GM10266 (cell line): ENCODE measurements at regions not wholly inside any gene's neighbourhood (a gene's known extent, or its start where the extent isn't known, plus 50 kb on each side); places are given as distances from the start of the nearest gene placed in this dataset.

Experiments
- DNase-seq: peaks from one replicate; pipeline ENCODE4 v3.0.0; 2012; ENCODE audit errors: extremely low spot score
- CTCF ChIP-seq: IDR thresholded peaks from 2 replicates; pipeline ENCODE4 v1.5.1; 2012; ENCODE audit warnings: mild to moderate bottlenecking, low read depth; ENCODE audit not compliant: control insufficient read depth, insufficient read depth; ENCODE audit errors: missing control alignments

- no peak for DNase-seq
- no peak for TF ChIP-seq CTCF
Measured at GRCh38 chr17:70310221-70310672, 140.9 kb downstream of the KCNJ2 start.

- TF ChIP-seq CTCF, result no peak
- DNase-seq, result no peak
Measured at GRCh38 chr17:70313086-70313852, 143.9 kb downstream of the KCNJ2 start.

- no peak for DNase-seq
- TF ChIP-seq CTCF, result no peak
Measured at GRCh38 chr17:70314096-70314495, 144.8 kb downstream of the KCNJ2 start.

GRCh38 chr17:70314506-70314905 is 145.2 kb downstream of the KCNJ2 start:
- TF ChIP-seq CTCF, result no peak
- no peak for DNase-seq

- no peak for DNase-seq
- no peak for TF ChIP-seq CTCF
Measured at GRCh38 chr17:70317421-70317820, 148.1 kb downstream of the KCNJ2 start.

- TF ChIP-seq CTCF, result no peak
- DNase-seq, result no peak
Measured at GRCh38 chr17:70318051-70318450, 148.7 kb downstream of the KCNJ2 start.

GRCh38 chr17:70319516-70319915 is 150.2 kb downstream of the KCNJ2 start:
- DNase-seq, result no peak
- TF ChIP-seq CTCF, result no peak
